SK-N-MC (cell line): ENCODE measurements at regions not wholly inside any gene's neighbourhood (a gene's known extent, or its start where the extent isn't known, plus 50 kb on each side); places are given as distances from the start of the nearest gene placed in this dataset.

Experiments
- EZH2 ChIP-seq: fragments of 200-600 bp; sonication (generic); IDR thresholded peaks from one replicate; pipeline ENCODE4 v1.6.1; 2017; ENCODE audit warnings: antibody characterized with exemption
- FOXP2 ChIP-seq: optimal IDR thresholded peaks from 2 replicates; pipeline ENCODE3; 2011; ENCODE audit warnings: mild to moderate bottlenecking, moderate library complexity; ENCODE audit not compliant: insufficient read depth; ENCODE audit errors: extremely low read length, control extremely low read depth
- POLR2AphosphoS5 ChIP-seq: IDR thresholded peaks from 2 replicates; pipeline ENCODE4 v1.6.1; 2012; ENCODE audit warnings: mild to moderate bottlenecking, low read depth, low read length, borderline replicate concordance

GRCh38 chr2:35803126-35803525 is 552.5 kb upstream of the CRIM1 start:
- TF ChIP-seq EZH2, result no peak
- no peak for TF ChIP-seq POLR2AphosphoS5
- TF ChIP-seq FOXP2, result no peak
